HG03139 (cell line): ENCODE measurements at regions not wholly inside any gene's neighbourhood (a gene's known extent, or its start where the extent isn't known, plus 50 kb on each side); places are given as distances from the start of the nearest gene placed in this dataset.

Experiments used
- ATAC-seq: cut with Tn5 transposase; IDR thresholded peaks from one replicate; pipeline ENCODE4 v1.9.1; 2021; ENCODE audit not compliant: unreplicated experiment

GRCh38 chr20:23207826-23208540 is 121.9 kb upstream of the CD93 start:
- ATAC-seq = no peak

DNA sequence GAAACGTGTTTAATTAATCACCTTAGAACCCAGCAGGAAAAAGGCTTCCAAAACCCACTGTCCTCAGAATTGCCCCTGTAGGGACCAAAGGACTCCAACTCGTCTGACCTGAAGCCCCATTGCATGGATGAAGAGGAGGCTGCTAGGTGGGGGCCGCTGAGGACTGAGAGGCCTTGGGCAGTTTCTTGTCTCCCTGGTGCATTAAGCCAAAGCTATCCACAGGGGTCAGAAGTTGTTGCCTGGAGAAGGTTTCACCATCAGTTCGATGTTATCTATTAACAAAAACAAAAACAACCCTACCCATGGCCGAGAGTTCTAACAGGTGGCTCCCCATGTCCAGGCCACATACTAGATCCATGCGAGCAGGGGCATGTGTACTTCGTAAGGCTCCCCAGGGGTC is 120.9 kb upstream of the CD93 start:
- no peak for ATAC-seq

DNA sequence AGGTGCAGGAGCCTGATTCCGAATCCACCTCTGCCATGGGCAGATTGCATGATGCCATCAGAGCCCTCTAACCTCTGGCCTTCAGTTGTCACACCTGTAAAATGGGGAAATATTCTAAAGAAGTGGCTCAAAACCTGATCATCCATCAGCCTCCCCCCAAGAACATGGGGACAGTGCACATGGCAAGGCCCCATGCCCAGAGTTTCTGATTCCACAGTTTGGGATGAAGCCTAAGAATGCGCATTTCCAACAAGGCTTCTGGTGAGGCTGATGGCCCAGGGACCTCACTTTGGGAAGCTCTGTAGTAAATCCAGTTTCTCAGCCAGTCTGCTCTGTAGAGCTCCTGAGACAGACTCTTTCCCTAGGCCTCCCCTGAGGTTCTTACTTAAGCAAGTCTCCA is 119.9 kb upstream of the CD93 start:
- ATAC-seq = no peak

- no peak for ATAC-seq
These were observed 119.5 kb upstream of the CD93 start for GRCh38 chr20:23205611-23206041.

GRCh38 chr20:23205211-23205610 is 119.1 kb upstream of the CD93 start:
- no peak for ATAC-seq

- ATAC-seq = no peak
These were observed 118.0 kb upstream of the CD93 start for GRCh38 chr20:23203951-23204730.

- no peak for ATAC-seq
These were observed 117.2 kb upstream of the CD93 start for GRCh38 chr20:23203310-23203709.

GRCh38 chr20:23201658-23202057 is 115.5 kb upstream of the CD93 start:
- no peak for ATAC-seq

GRCh38 chr20:23200914-23201313 is 114.8 kb upstream of the CD93 start:
- no peak for ATAC-seq

DNA sequence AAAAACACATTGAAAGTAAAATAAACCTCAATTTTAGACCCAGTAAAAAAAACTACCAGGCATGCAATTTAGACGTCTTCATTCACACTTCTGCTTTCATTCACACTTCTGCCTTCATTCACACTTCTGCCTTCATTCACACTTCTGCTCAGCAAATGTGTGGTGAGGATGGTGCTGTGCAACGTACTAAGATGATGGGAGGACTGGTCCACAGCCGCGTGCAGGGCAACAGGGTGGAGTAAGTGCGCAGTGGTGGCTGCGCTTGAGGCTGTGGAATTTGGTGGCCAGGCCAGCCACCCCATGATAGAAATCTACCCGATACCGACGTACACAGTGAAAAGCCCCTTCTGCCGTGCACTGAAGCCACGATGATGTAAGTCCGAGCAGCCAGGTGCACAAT is 114.3 kb upstream of the CD93 start:
- ATAC-seq = no peak

GRCh38 chr20:23199356-23199755 is 113.2 kb upstream of the CD93 start:
- ATAC-seq = no peak

DNA sequence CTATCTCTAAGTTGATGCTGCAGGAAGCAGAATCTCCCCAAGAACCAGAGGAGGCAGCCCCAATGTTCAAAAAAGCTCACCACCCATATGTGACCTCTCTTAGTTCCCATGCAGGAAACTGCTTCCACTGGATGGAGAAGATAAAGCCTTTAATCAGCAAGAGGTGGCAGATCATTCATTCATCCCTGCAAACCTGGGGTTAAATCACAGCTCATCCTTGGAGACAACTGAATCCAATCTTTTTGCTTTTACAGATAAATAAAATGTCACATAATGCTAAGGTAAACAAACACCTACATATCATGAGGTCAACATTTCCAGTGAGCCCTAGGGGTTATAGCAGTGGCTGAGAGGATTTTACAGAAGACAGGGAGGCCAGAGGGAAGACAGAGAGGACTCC is 112.7 kb upstream of the CD93 start:
- ATAC-seq = no peak

DNA sequence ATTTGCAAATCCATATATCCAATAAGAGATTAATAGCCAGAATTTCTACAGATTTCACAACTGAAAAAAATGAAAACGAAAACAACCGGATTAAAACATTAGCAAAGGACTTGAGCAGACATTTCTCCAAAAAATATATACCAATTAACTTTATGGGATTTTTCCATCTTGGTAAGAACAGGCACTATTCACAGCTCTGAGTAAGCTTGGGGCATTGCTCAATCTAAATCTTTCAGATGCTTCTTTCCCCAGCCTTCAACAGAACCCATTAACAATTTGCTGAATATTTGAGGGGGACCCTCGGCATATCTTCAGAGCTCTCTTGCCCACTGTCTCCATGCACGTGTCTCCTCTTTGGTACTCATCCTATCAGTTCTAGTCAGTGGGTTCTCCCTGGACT is 111.7 kb upstream of the CD93 start:
- ATAC-seq = no peak

GRCh38 chr20:23195636-23196035 is 109.5 kb upstream of the CD93 start:
- no peak for ATAC-seq

- ATAC-seq = no peak
These were observed 107.8 kb upstream of the CD93 start for GRCh38 chr20:23193801-23194384.

DNA sequence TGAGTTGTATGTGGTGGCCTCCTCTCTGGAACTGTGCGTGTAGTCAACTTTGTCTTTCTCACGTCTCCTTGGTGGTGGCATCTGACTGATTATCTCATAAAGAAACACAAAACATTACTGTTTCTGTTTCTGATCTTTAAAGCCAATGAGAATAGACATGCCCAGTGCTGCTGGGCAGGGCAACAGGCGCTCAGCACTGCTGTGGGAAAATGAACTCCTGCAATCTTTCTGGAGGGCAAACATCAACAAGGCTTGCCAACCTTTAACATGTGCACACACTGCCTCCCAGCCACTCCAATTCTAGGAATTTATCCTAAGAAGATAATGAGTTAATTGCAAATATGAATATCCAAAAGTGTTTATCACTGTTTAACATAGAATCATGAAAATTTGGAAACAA is 106.3 kb upstream of the CD93 start:
- ATAC-seq = no peak

- no peak for ATAC-seq
These were observed 104.4 kb upstream of the CD93 start for GRCh38 chr20:23190557-23190956.

DNA sequence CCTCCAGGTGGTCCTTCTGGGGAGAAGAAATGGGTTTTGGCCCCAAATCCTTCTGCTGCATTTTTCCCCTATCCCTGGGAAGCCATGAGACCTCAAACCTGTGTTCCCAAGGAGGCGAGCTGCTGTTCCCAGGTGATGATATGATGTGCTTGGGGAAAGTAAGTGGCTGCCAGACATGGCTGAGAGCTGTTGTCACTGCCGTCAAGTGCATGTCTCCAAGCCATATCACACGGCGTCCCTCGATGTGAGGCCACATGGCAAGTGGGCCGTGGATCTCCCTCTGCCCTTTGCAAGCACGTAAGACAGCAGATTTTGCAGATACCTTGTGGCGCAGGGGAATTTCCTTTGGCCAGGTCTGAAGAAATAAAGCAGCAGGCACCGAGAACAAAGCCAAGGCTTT is 103.7 kb upstream of the CD93 start:
- ATAC-seq = no peak

GRCh38 chr20:23189341-23189740 is 103.2 kb upstream of the CD93 start:
- ATAC-seq = no peak

GRCh38 chr20:23188377-23189169 is 102.4 kb upstream of the CD93 start:
- ATAC-seq = no peak

- no peak for ATAC-seq
These were observed 101.6 kb upstream of the CD93 start for GRCh38 chr20:23187751-23188150.
